ENCODE measurements at regions not wholly inside any gene's neighbourhood (a gene's known extent, or its start where the extent isn't known, plus 50 kb on each side); places are given as distances from the start of the nearest gene placed in this dataset.

- TF ChIP-seq CTCF (IDR thresholded peaks at IDR 0.05) (no peak), POLR2A (IDR thresholded peaks at IDR 0.05) (no peak)
Observed at GRCh38 chr1:69433073-69433472, 134.6 kb upstream of the LRRC7 start.
